Glutamatergic neuron (in vitro differentiated cells): ENCODE measurements at regions not wholly inside any gene's neighbourhood (a gene's known extent, or its start where the extent isn't known, plus 50 kb on each side); places are given as distances from the start of the nearest gene placed in this dataset.

Source experiments
- DNase-seq: peaks from one replicate; pipeline ENCODE4 v3.0.0; 2022
- H3K27ac Mint-ChIP-seq: one replicate; pipeline ENCODE4 v1.8.0; 2020; ENCODE audit warnings: mild to moderate bottlenecking, mixed read lengths, inconsistent platforms; ENCODE audit not compliant: unreplicated experiment
- H3K27me3 Mint-ChIP-seq: one replicate; pipeline ENCODE4 v1.8.0; 2020; ENCODE audit warnings: mild to moderate bottlenecking, moderate library complexity, mixed read lengths, inconsistent platforms; ENCODE audit not compliant: unreplicated experiment
- H3K36me3 Mint-ChIP-seq: one replicate; pipeline ENCODE4 v1.8.0; 2020; ENCODE audit warnings: mild to moderate bottlenecking, mixed read lengths, inconsistent platforms; ENCODE audit not compliant: unreplicated experiment
- H3K4me1 Mint-ChIP-seq: one replicate; pipeline ENCODE4 v1.8.0; 2020; ENCODE audit warnings: mild to moderate bottlenecking, low read depth, mixed read lengths, inconsistent platforms; ENCODE audit not compliant: unreplicated experiment
- H3K4me3 Mint-ChIP-seq: one replicate; pipeline ENCODE4 v1.8.0; 2020; ENCODE audit warnings: mild to moderate bottlenecking, mixed read lengths, inconsistent platforms; ENCODE audit not compliant: unreplicated experiment
- H3K9me3 Mint-ChIP-seq: one replicate; pipeline ENCODE4 v1.8.0; 2020; ENCODE audit warnings: mild to moderate bottlenecking, moderate library complexity, mixed read lengths, inconsistent platforms; ENCODE audit not compliant: unreplicated experiment
- TF ChIP-seq, protein P1 (sequence below): fragments of 200-600 bp; sonication (generic); IDR thresholded peaks from one replicate; pipeline ENCODE4 v1.5.0; 2021; ENCODE audit not compliant: partially characterized antibody, unreplicated experiment

DNA sequence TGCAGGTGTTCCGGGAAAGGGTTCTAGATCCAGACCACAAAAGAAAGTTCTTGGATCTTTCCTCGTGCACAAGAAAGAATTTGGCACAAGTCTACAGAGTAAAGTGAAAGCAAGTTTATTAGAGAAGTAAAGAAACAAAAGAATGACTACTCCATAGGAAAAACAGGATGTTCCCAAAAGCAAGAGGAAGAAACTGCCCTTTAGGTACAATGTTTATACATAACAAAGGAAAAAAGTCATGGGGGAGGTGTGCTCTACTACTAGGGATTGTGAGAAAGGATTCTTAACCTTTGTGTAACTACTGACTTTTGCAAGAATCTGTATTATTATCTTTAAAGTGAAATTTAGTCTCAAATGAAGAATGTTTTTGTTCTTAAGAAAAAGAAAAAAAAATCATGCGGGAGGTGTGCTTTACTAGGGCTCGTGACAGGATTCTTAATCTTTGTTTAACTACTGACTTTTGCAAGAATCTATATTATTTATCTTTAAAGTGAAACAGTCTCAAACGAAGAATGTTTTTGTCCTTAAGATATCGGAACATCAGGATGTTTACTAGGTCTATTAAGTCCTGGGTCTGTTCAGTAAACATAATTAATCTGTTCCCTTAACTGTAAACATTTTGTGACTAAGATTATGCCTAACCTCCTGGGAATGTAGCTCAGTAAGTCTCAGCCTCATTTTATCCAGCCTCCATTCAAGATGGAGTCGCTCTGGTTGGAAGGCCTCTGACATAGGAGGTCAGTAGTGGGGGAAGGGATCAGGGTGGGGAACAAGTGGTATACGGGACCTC, 110.4 kb upstream of the BEND4 start:
- peaks cover 8% of the 10 kb centered on the region for H3K36me3 Mint-ChIP-seq
- H3K9me3 Mint-ChIP-seq: peaks cover 5% of the 10 kb centered on the region
- TF ChIP-seq, protein P1, sequence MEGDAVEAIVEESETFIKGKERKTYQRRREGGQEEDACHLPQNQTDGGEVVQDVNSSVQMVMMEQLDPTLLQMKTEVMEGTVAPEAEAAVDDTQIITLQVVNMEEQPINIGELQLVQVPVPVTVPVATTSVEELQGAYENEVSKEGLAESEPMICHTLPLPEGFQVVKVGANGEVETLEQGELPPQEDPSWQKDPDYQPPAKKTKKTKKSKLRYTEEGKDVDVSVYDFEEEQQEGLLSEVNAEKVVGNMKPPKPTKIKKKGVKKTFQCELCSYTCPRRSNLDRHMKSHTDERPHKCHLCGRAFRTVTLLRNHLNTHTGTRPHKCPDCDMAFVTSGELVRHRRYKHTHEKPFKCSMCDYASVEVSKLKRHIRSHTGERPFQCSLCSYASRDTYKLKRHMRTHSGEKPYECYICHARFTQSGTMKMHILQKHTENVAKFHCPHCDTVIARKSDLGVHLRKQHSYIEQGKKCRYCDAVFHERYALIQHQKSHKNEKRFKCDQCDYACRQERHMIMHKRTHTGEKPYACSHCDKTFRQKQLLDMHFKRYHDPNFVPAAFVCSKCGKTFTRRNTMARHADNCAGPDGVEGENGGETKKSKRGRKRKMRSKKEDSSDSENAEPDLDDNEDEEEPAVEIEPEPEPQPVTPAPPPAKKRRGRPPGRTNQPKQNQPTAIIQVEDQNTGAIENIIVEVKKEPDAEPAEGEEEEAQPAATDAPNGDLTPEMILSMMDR: no peak
- no peaks in the 10 kb centered on the region for H3K27me3 Mint-ChIP-seq
- DNase-seq: no peak
- no peak overlapping the region for H3K27ac Mint-ChIP-seq
- H3K4me3 Mint-ChIP-seq: no peak overlapping the region
- no peaks in the 10 kb centered on the region for H3K4me1 Mint-ChIP-seq

DNA sequence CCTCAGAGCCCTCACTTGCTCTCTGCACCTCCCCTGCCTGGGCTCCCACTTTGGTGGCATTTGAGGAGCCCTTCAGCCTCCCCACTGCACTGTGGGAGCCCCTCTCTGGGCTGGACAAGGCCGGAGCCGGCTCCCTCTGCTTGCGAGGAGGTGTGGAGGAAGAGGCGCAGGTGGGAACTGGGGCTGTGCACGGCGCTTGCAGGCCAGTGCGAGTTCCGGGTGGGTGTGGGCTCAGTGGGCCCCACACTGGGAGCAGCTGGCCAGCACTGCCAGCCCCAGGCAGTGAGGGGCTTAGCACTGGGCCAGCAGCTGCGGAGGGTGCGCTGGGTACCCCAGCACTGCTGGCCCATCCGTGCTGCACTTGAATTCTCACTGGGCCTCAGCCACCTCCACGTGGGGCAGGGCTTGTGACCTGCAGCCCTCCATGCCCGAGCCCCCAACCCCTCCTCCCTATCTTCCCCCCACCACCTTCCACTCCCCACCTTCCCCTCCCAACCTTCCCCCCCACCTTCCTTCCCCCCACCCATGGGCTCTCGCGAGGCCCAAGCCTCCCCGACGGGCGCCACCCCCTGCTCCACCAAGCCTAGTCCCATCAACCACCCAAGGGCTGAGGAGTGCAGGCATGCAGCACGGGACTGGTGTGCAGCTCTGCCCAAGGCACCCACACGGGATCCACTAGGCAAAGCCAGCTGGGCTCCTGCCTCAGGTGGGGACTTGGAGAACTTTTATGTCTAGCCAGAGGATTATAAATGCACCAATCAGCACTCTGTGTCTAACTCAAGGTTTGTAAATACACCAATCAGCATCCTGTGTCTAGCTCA, 113.5 kb upstream of the BEND4 start:
- no peak overlapping the region for H3K4me3 Mint-ChIP-seq
- no peaks in the 10 kb centered on the region for H3K4me1 Mint-ChIP-seq
- H3K9me3 Mint-ChIP-seq: peaks cover 5% of the 10 kb centered on the region
- peaks cover 8% of the 10 kb centered on the region for H3K36me3 Mint-ChIP-seq
- no peaks in the 10 kb centered on the region for H3K27me3 Mint-ChIP-seq
- TF ChIP-seq, protein P1: no peak
- no peak overlapping the region for H3K27ac Mint-ChIP-seq
- DNase-seq: no peak

DNA sequence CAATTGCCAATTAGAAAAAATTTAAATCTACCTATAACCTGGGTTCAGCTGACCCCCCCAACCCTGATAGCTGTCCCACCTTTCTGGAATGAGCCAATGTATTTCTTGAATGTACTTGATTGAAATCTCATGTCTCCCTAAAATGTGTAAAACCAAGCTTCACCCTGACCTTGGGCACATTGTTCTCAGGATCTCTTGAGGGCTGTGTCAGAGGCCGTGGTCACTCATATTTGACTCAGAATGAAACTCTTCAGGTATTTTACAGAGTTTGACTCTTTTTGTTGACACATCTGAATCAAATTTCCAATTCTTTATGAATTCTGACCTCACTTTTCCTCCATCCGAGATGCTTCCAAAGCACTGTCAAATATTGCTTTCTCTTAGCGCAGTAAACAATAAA, 115.3 kb upstream of the BEND4 start:
- TF ChIP-seq, protein P1: no peak
- Mint-ChIP-seq H3K9me3 (peaks cover 5% of the 10 kb centered on the region), H3K4me1 (no peaks in the 10 kb centered on the region), H3K27ac (no peak overlapping the region), H3K27me3 (no peaks in the 10 kb centered on the region), H3K36me3 (peaks cover 8% of the 10 kb centered on the region), H3K4me3 (no peak overlapping the region)
- no peak for DNase-seq

DNA sequence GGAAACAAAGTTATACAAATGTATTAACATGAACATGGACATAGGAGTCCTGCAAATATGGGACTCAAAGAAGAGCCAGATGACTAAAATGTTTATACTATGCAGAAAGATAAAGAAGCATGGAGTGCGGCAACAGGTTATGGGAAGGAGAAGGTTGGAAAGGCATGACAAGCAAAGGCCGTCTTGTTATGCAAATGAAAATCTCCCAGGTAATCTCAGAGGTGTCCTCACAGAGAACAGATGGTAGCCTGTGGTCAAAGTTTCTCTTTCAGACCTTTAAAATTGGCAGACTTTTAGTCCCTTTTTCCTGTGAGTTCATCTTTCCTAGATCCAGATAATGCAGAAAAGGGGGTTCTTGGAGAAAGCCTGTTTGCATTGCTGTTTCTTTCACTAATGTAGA, 116.4 kb upstream of the BEND4 start:
- Mint-ChIP-seq H3K27ac (no peak overlapping the region), H3K9me3 (peaks cover 5% of the 10 kb centered on the region), H3K36me3 (peaks cover 8% of the 10 kb centered on the region), H3K27me3 (no peaks in the 10 kb centered on the region), H3K4me1 (no peaks in the 10 kb centered on the region), H3K4me3 (no peak overlapping the region)
- no peak for DNase-seq
- TF ChIP-seq, protein P1: no peak

DNA sequence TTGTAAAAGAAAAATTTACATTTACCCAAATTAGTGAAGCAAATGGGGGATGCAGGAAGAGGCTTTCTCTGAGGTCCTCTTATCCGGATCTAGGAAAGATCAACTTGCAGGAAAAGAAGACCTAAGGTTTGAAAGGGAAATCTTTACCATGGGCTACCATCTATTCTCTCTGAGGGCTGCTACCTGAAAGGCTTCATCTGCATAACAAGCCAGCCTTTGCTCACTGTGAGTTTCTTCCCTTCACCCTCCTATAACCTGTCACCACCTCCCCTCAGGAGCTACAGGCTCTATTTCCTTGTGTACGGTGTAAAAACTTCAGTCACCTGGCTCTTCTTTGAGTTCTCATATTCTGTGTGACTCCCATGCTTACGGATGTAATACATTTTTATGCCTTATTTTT, 118.6 kb upstream of the BEND4 start:
- no peaks in the 10 kb centered on the region for H3K27me3 Mint-ChIP-seq
- H3K4me1 Mint-ChIP-seq: no peaks in the 10 kb centered on the region
- TF ChIP-seq, protein P1: no peak
- peaks cover 5% of the 10 kb centered on the region for H3K9me3 Mint-ChIP-seq
- no peak overlapping the region for H3K4me3 Mint-ChIP-seq
- no peak for DNase-seq
- H3K36me3 Mint-ChIP-seq: peaks cover 8% of the 10 kb centered on the region
- H3K27ac Mint-ChIP-seq: no peak overlapping the region
